GM12874 (cell line): ENCODE measurements at regions not wholly inside any gene's neighbourhood (a gene's known extent, or its start where the extent isn't known, plus 50 kb on each side); places are given as distances from the start of the nearest gene placed in this dataset.

Experiments
- CTCF ChIP-seq: IDR thresholded peaks from 2 replicates; pipeline ENCODE4 v1.5.1; 2011; ENCODE audit warnings: low read depth, mild to moderate bottlenecking, control low read depth, low read length, moderate library complexity; ENCODE audit not compliant: insufficient read depth

- TF ChIP-seq CTCF = no peak
Observed at GRCh38 chr5:156036640-156037039, 290.3 kb upstream of the SGCD start.

- no peak for TF ChIP-seq CTCF
Observed at GRCh38 chr5:156037151-156037909, 289.6 kb upstream of the SGCD start.

- TF ChIP-seq CTCF = no peak
Observed at GRCh38 chr5:156042726-156043125, 284.2 kb upstream of the SGCD start.

GRCh38 chr5:156043351-156043750, 283.6 kb upstream of the SGCD start:
- TF ChIP-seq CTCF = no peak

- no peak for TF ChIP-seq CTCF
Observed at GRCh38 chr5:156051972-156052371, 275.0 kb upstream of the SGCD start.

GRCh38 chr5:156052656-156053055, 274.3 kb upstream of the SGCD start:
- TF ChIP-seq CTCF = no peak

GRCh38 chr5:156053056-156053455, 273.9 kb upstream of the SGCD start:
- no peak for TF ChIP-seq CTCF
